ENCODE measurements at regions not wholly inside any gene's neighbourhood (a gene's known extent, or its start where the extent isn't known, plus 50 kb on each side); places are given as distances from the start of the nearest gene placed in this dataset.

GRCh38 chr6:115612796-115613479 lies 447.8 kb downstream of the FRK start:
- no peak for DNase-seq (ENCODE audit: unreplicated experiment)
- no peak overlapping the region for H3K27ac Mint-ChIP-seq (ENCODE audit: low read depth, unreplicated experiment)
- ChIA-PET POLR2A (no interaction called here), CTCF (interaction anchor here (1.0 kb wide), 1 partner anchor 938 kb away, joined by 3 read pairs; no protein-coding TSS in a partner anchor)
- H3K9me3 Mint-ChIP-seq (ENCODE audit: unreplicated experiment): no peaks in the 10 kb centered on the region
- peaks cover 6% of the 10 kb centered on the region for H3K4me1 Mint-ChIP-seq (ENCODE audit: insufficient read depth, unreplicated experiment)
- TF ChIP-seq, protein P1, sequence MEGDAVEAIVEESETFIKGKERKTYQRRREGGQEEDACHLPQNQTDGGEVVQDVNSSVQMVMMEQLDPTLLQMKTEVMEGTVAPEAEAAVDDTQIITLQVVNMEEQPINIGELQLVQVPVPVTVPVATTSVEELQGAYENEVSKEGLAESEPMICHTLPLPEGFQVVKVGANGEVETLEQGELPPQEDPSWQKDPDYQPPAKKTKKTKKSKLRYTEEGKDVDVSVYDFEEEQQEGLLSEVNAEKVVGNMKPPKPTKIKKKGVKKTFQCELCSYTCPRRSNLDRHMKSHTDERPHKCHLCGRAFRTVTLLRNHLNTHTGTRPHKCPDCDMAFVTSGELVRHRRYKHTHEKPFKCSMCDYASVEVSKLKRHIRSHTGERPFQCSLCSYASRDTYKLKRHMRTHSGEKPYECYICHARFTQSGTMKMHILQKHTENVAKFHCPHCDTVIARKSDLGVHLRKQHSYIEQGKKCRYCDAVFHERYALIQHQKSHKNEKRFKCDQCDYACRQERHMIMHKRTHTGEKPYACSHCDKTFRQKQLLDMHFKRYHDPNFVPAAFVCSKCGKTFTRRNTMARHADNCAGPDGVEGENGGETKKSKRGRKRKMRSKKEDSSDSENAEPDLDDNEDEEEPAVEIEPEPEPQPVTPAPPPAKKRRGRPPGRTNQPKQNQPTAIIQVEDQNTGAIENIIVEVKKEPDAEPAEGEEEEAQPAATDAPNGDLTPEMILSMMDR (IDR thresholded peaks at IDR 0.05; ENCODE audit: unreplicated experiment): no peak
- H3K27me3 Mint-ChIP-seq (ENCODE audit: insufficient read depth, unreplicated experiment): peaks cover 22% of the 10 kb centered on the region
- intact Hi-C loops (cut with micrococcal nuclease): no loop called here
- no TSS peak for BruUV-seq (replicated peaks)
- no peaks in the 10 kb centered on the region for H3K36me3 Mint-ChIP-seq (ENCODE audit: insufficient read depth, unreplicated experiment)
- H3K4me3 Mint-ChIP-seq (ENCODE audit: unreplicated experiment): no peak overlapping the region

DNA sequence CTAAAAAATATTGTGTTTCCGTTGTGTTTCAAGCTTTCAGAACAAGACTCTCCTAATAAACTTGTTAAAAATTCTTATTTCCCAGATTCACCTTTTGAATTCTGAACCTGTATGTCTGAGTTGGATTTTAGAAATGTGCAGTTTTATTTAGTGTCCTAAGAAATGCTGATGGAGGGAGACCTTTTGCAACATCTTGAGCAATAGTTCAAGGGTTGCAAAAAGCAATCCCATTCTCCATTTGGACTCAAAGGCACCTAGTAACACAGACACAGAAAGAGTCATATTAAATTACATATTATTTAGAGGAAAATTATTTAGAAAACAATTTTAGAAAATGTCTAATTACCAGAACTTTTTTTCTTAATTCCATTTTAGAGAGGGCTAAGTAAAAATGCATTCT lies 448.5 kb downstream of the FRK start:
- CTCF ChIA-PET: no interaction called here
- DNase-seq (ENCODE audit: unreplicated experiment): no peak
- no peak overlapping the region for H3K27ac Mint-ChIP-seq (ENCODE audit: low read depth, unreplicated experiment)

GRCh38 chr6:115610696-115611095 lies 450.0 kb downstream of the FRK start:
- DNase-seq (ENCODE audit: unreplicated experiment): no peak
- intact Hi-C loops (cut with micrococcal nuclease): no loop called here
- Mint-ChIP-seq H3K4me1 (ENCODE audit: insufficient read depth, unreplicated experiment) (peaks cover 6% of the 10 kb centered on the region), H3K36me3 (ENCODE audit: insufficient read depth, unreplicated experiment) (no peaks in the 10 kb centered on the region), H3K4me3 (ENCODE audit: unreplicated experiment) (no peak overlapping the region), H3K27me3 (ENCODE audit: insufficient read depth, unreplicated experiment) (peaks cover 22% of the 10 kb centered on the region), H3K27ac (ENCODE audit: low read depth, unreplicated experiment) (no peak overlapping the region), H3K9me3 (ENCODE audit: unreplicated experiment) (no peaks in the 10 kb centered on the region)
- no TSS peak for BruUV-seq (replicated peaks)
- CTCF ChIA-PET: no interaction called here
- POLR2A ChIA-PET: no interaction called here
- TF ChIP-seq, protein P1 (IDR thresholded peaks at IDR 0.05; ENCODE audit: unreplicated experiment): no peak

More for the DNA sequence above, 448.5 kb downstream of the FRK start:
- TF ChIP-seq, protein P1 (IDR thresholded peaks at IDR 0.05; ENCODE audit: unreplicated experiment): no peak
- Mint-ChIP-seq H3K9me3 (ENCODE audit: unreplicated experiment) (no peaks in the 10 kb centered on the region), H3K27me3 (ENCODE audit: insufficient read depth, unreplicated experiment) (peaks cover 22% of the 10 kb centered on the region), H3K36me3 (ENCODE audit: insufficient read depth, unreplicated experiment) (no peaks in the 10 kb centered on the region), H3K4me1 (ENCODE audit: insufficient read depth, unreplicated experiment) (peaks cover 6% of the 10 kb centered on the region), H3K4me3 (ENCODE audit: unreplicated experiment) (no peak overlapping the region)
- intact Hi-C loops (cut with micrococcal nuclease): no loop called here
- no TSS peak for BruUV-seq (replicated peaks)
- POLR2A ChIA-PET: no interaction called here

GRCh38 chr6:115609111-115609510 lies 451.6 kb downstream of the FRK start:
- Mint-ChIP-seq H3K27ac (ENCODE audit: low read depth, unreplicated experiment) (no peak overlapping the region), H3K36me3 (ENCODE audit: insufficient read depth, unreplicated experiment) (no peaks in the 10 kb centered on the region), H3K4me1 (ENCODE audit: insufficient read depth, unreplicated experiment) (peaks cover 6% of the 10 kb centered on the region), H3K4me3 (ENCODE audit: unreplicated experiment) (no peak overlapping the region), H3K9me3 (ENCODE audit: unreplicated experiment) (no peaks in the 10 kb centered on the region), H3K27me3 (ENCODE audit: insufficient read depth, unreplicated experiment) (peaks cover 22% of the 10 kb centered on the region)
- intact Hi-C loops (cut with micrococcal nuclease): no loop called here
- TF ChIP-seq, protein P1 (IDR thresholded peaks at IDR 0.05; ENCODE audit: unreplicated experiment): no peak
- BruUV-seq (replicated peaks): no TSS peak
- no peak for DNase-seq (ENCODE audit: unreplicated experiment)
- CTCF ChIA-PET: interaction anchor here (1.0 kb wide), 1 partner anchor 22 kb away, joined by 3 read pairs; no protein-coding TSS in a partner anchor
- POLR2A ChIA-PET: no interaction called here

All from MCF 10A (cell line).